Keratinocyte (primary cell): ENCODE measurements at regions not wholly inside any gene's neighbourhood (a gene's known extent, or its start where the extent isn't known, plus 50 kb on each side); places are given as distances from the start of the nearest gene placed in this dataset.

Source experiments
- DNase-seq: peaks from one replicate; pipeline ENCODE4 v3.0.0-alpha.2; 2011; ENCODE audit warnings: low read depth, missing footprints, low spot score
- FAIRE-seq: peaks from 2 replicates; lab custom pipeline; 2011; peaks lifted over from hg19 to GRCh38; lab: Jason Lieb, UNC
- H2AFZ ChIP-seq: 2 replicates; pipeline ENCODE4 v1.6.0; 2012; ENCODE audit warnings: low read length, control low read depth, inconsistent platforms; ENCODE audit not compliant: control insufficient read depth
- H3K27ac ChIP-seq: 2 replicates; pipeline ENCODE4 v1.5.1; 2011; ENCODE audit warnings: low read length; ENCODE audit not compliant: control insufficient read depth, insufficient read depth
- H3K27me3 ChIP-seq: 3 replicates; pipeline ENCODE4 v1.6.0; 2011; ENCODE audit warnings: low read length; ENCODE audit not compliant: control insufficient read depth, insufficient read depth; ENCODE audit errors: extremely low read depth
- H3K36me3 ChIP-seq, 2 experiments: 2 replicates in 1 of 2; 3 replicates in 1 of 2; pipeline ENCODE4 v1.5.1; 2011; ENCODE audit warnings: low read length in 2 of 2, mild to moderate bottlenecking in 1 of 2; ENCODE audit not compliant: control insufficient read depth in 2 of 2, insufficient read depth in 2 of 2; ENCODE audit errors: extremely low read depth in 1 of 2
- H3K4me1 ChIP-seq: 3 replicates; pipeline ENCODE4 v1.5.1; 2011; ENCODE audit warnings: low read length; ENCODE audit not compliant: control insufficient read depth, insufficient read depth; ENCODE audit errors: extremely low read depth
- H3K4me2 ChIP-seq: 3 replicates; pipeline ENCODE4 v1.6.0; 2011; ENCODE audit warnings: low read depth, low read length; ENCODE audit not compliant: control insufficient read depth, insufficient read depth; ENCODE audit errors: extremely low read depth
- H3K4me3 ChIP-seq, 3 experiments: fragments of 200-600 bp in 1 of 3; sonication (generic) in 1 of 3; 2 replicates in 2 of 3; 3 replicates in 1 of 3; pipeline ENCODE4 v1.5.1; 2011 to 2016; ENCODE audit warnings: low read length in 3 of 3, mild to moderate bottlenecking in 3 of 3, control low read depth in 2 of 3, inconsistent platforms in 1 of 3, low read depth in 1 of 3, mixed read lengths in 1 of 3, mixed run types in 1 of 3, moderate library complexity in 1 of 3; ENCODE audit not compliant: control insufficient read depth in 2 of 3, insufficient read depth in 2 of 3; ENCODE audit errors: extremely low read depth in 1 of 3
- H3K79me2 ChIP-seq: 2 replicates; pipeline ENCODE4 v1.6.0; 2012; ENCODE audit warnings: low read length; ENCODE audit not compliant: control insufficient read depth, insufficient read depth
- H3K9ac ChIP-seq: 3 replicates; pipeline ENCODE4 v1.6.0; 2011; ENCODE audit warnings: low read length; ENCODE audit not compliant: control insufficient read depth, insufficient read depth; ENCODE audit errors: extremely low read depth
- H3K9me1 ChIP-seq: 3 replicates; pipeline ENCODE4 v1.6.0; 2011; ENCODE audit warnings: low read length; ENCODE audit not compliant: control insufficient read depth, insufficient read depth; ENCODE audit errors: extremely low read depth
- H3K9me3 ChIP-seq: 2 replicates; pipeline ENCODE4 v1.5.1; 2012; ENCODE audit warnings: low read depth, low read length; ENCODE audit not compliant: control insufficient read depth
- H4K20me1 ChIP-seq: 3 replicates; pipeline ENCODE4 v1.6.0; 2011; ENCODE audit warnings: low read length; ENCODE audit not compliant: control insufficient read depth, insufficient read depth; ENCODE audit errors: extremely low read depth
- CTCF ChIP-seq, 3 experiments: IDR thresholded peaks in 1 of 3; conservative IDR thresholded peaks in 1 of 3; optimal IDR thresholded peaks in 1 of 3; 2 replicates in 2 of 3; 3 replicates in 1 of 3; pipeline versions ENCODE3 to v1.5.1; 2011; ENCODE audit warnings: low read length in 3 of 3, mild to moderate bottlenecking in 3 of 3, moderate library complexity in 2 of 3, control low read depth in 1 of 3, inconsistent platforms in 1 of 3; ENCODE audit not compliant: insufficient read depth in 2 of 3; ENCODE audit errors: extremely low read depth in 1 of 3
- EZH2 ChIP-seq: IDR thresholded peaks from one replicate; pipeline ENCODE4 v1.6.1; 2012; ENCODE audit warnings: inconsistent platforms, mild to moderate bottlenecking, low read length, moderate library complexity
- dilution Hi-C: fragments of 300-500 bp; cut with MboI; formaldehyde crosslinking; loops from one replicate; pipeline ENCODE4 v1.7.0; 2020; ENCODE audit warnings: low sequenced_read_pairs; ENCODE audit not compliant: extremely low pct_ligation_motif_present

- Histone ChIP-seq H3K27ac (no peak overlapping the region), H3K9me1 (no peaks in the 10 kb centered on the region), H3K36me3 (no peaks in the 10 kb centered on the region), H3K4me3 (no peak overlapping the region), H3K4me1 (no peaks in the 10 kb centered on the region), H3K27me3 (no peaks in the 10 kb centered on the region), H2AFZ (no peak overlapping the region), H3K9ac (no peak overlapping the region), H3K4me2 (no peak overlapping the region), H3K79me2 (no peaks in the 10 kb centered on the region), H3K9me3 (no peaks in the 10 kb centered on the region), H4K20me1 (no peaks in the 10 kb centered on the region)
- dilution Hi-C loops = no loop called here
- no peak for TF ChIP-seq EZH2
- no peak for TF ChIP-seq CTCF (optimal IDR thresholded peaks at IDR 0.05 in 1 of 3, IDR thresholded peaks at IDR 0.05 in 1 of 3, conservative IDR thresholded peaks at IDR 0.05 in 1 of 3; ENCODE audit: extremely low read depth in 1 of 3, insufficient read depth in 2 of 3, low read length in 3 of 3)
- DNase-seq (no peak), FAIRE-seq (no peak)
Measured at GRCh38 chr6:74259981-74260380, 564.0 kb downstream of the CD109 start.

- FAIRE-seq = no peak
- no peaks in the 10 kb centered on the region for H3K27me3 ChIP-seq
- H3K4me2 ChIP-seq = no peak overlapping the region
- H3K36me3 ChIP-seq = no peaks in the 10 kb centered on the region
- H3K79me2 ChIP-seq = no peaks in the 10 kb centered on the region
- H2AFZ ChIP-seq = no peak overlapping the region
- DNase-seq = no peak
- H3K9me1 ChIP-seq = no peaks in the 10 kb centered on the region
- H3K4me3 ChIP-seq = no peak overlapping the region
- no peaks in the 10 kb centered on the region for H3K9me3 ChIP-seq
- dilution Hi-C loops = no loop called here
- no peaks in the 10 kb centered on the region for H4K20me1 ChIP-seq
- TF ChIP-seq CTCF (optimal IDR thresholded peaks at IDR 0.05 in 1 of 3, IDR thresholded peaks at IDR 0.05 in 1 of 3, conservative IDR thresholded peaks at IDR 0.05 in 1 of 3; ENCODE audit: extremely low read depth in 1 of 3, insufficient read depth in 2 of 3, low read length in 3 of 3) = no peak
- no peak for TF ChIP-seq EZH2
- no peak overlapping the region for H3K9ac ChIP-seq
- H3K4me1 ChIP-seq = no peaks in the 10 kb centered on the region
- no peak overlapping the region for H3K27ac ChIP-seq
Measured at GRCh38 chr6:74256781-74257180, 560.8 kb downstream of the CD109 start.
